ENCODE measurements at regions not wholly inside any gene's neighbourhood (a gene's known extent, or its start where the extent isn't known, plus 50 kb on each side); places are given as distances from the start of the nearest gene placed in this dataset.

- Histone ChIP-seq H3K36me3 (ENCODE audit: control insufficient read depth, insufficient read depth, low read length) (no peaks in the 10 kb centered on the region), H3K27me3 (replicated peaks; ENCODE audit: control insufficient read depth, insufficient read depth, low read length) (no peaks in the 10 kb centered on the region), H3K4me3 (replicated peaks; ENCODE audit: low read depth, low read length) (no peak overlapping the region)
- TF ChIP-seq, protein P1, sequence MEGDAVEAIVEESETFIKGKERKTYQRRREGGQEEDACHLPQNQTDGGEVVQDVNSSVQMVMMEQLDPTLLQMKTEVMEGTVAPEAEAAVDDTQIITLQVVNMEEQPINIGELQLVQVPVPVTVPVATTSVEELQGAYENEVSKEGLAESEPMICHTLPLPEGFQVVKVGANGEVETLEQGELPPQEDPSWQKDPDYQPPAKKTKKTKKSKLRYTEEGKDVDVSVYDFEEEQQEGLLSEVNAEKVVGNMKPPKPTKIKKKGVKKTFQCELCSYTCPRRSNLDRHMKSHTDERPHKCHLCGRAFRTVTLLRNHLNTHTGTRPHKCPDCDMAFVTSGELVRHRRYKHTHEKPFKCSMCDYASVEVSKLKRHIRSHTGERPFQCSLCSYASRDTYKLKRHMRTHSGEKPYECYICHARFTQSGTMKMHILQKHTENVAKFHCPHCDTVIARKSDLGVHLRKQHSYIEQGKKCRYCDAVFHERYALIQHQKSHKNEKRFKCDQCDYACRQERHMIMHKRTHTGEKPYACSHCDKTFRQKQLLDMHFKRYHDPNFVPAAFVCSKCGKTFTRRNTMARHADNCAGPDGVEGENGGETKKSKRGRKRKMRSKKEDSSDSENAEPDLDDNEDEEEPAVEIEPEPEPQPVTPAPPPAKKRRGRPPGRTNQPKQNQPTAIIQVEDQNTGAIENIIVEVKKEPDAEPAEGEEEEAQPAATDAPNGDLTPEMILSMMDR (IDR thresholded peaks at IDR 0.05; ENCODE audit: insufficient read depth, low read length, poor library complexity, severe bottlenecking) = no peak
- DNase-seq (ENCODE audit: extremely low read depth, insufficient read length) = no peak
Measured at GRCh38 chr14:101252443-101253214, 308.7 kb upstream of the DIO3 start.

DNA sequence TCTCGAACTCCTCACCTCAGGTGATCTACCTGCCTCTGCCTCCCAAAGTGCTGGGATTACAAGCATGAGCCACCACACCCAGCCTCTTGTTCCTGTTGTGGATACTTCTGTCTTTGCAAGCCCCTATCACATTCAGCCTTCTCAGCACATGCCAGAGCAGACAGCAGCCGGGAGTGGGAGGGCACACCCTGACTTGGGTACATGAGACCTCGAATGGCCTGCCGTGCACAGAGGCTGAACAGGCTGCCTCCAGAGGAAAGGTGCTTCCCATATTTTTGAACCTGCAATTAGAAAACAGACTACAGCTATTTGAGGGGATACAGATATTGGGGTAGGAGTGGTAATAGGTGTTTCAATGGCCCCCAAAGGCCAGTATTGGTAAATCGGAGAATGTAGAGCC, 307.3 kb upstream of the DIO3 start:
- no peak overlapping the region for H3K4me3 ChIP-seq (replicated peaks; ENCODE audit: low read depth, low read length)
- TF ChIP-seq, protein P1 (IDR thresholded peaks at IDR 0.05; ENCODE audit: insufficient read depth, low read length, poor library complexity, severe bottlenecking) = no peak
- H3K27me3 ChIP-seq (replicated peaks; ENCODE audit: control insufficient read depth, insufficient read depth, low read length) = no peaks in the 10 kb centered on the region
- H3K36me3 ChIP-seq (ENCODE audit: control insufficient read depth, insufficient read depth, low read length) = no peaks in the 10 kb centered on the region
- no peak for DNase-seq (ENCODE audit: extremely low read depth, insufficient read length)

DNA sequence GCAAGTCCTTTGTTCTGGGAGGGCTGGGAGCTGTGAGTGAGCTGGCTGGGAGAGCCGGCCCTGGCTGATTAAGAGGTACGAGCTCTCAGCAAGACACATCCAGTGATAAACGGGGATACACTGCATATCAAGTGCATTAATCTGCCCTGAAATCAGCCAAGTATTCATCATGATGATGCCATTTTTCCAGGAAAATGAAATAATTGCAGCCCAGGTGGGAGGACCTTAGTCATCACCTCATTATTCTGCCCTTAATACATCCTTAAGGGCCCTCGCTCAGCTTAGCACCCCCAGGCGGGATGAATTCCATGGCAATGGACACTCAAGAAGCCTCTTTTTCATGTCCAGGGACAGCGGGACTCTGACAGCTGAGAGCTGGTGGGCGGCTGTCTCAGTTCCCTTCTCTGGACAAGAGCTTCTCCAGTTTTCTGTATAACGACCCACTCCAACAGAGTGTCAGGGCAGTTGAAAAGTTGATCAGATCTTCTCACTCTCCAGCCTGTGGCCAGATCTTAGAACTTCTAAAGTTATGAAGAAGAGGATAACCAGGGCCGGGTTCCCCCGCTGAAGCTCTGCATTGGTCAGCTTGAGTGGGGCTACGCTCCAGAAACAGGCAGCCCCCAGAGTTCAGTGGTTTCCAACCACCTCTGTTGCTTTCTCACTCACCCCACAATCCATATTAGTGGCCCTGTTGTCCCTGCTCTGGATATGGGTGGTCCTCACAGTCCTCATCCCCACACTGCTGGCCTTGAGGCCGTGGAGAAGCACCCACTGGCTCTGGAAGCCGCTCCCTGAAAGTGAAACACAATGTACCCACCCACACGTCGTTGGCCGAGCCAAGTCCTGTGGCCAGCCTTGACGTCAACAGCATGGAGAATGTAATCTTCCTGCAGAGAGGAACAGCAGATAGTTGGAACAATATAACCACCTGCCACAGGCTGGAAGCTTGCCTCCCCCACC, 306.2 kb upstream of the DIO3 start:
- Histone ChIP-seq H3K27me3 (replicated peaks; ENCODE audit: control insufficient read depth, insufficient read depth, low read length) (no peaks in the 10 kb centered on the region), H3K36me3 (ENCODE audit: control insufficient read depth, insufficient read depth, low read length) (no peaks in the 10 kb centered on the region), H3K4me3 (replicated peaks; ENCODE audit: low read depth, low read length) (no peak overlapping the region)
- TF ChIP-seq, protein P1 (IDR thresholded peaks at IDR 0.05; ENCODE audit: insufficient read depth, low read length, poor library complexity, severe bottlenecking) = no peak
- DNase-seq (ENCODE audit: extremely low read depth, insufficient read length) = no peak

DNA sequence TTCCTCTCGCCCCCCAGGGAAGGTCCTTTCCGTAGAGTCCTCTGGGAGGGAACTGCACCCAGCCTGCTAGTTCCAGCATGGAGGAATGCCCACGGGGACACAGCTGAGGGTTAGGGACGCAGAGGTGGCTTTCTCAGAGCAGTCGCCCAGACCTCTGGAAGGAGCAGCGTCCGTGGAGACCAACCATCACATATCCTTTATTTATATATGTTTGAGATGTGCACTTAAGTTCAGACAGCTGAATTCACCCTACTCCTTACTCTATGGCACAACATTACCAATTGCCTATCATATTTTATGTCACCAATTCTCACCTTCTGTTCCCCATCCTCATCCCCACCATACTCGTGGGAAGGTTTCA, 305.6 kb upstream of the DIO3 start:
- Histone ChIP-seq H3K27me3 (replicated peaks; ENCODE audit: control insufficient read depth, insufficient read depth, low read length) (no peaks in the 10 kb centered on the region), H3K36me3 (ENCODE audit: control insufficient read depth, insufficient read depth, low read length) (no peaks in the 10 kb centered on the region), H3K4me3 (replicated peaks; ENCODE audit: low read depth, low read length) (no peak overlapping the region)
- no peak for DNase-seq (ENCODE audit: extremely low read depth, insufficient read length)
- TF ChIP-seq, protein P1 (IDR thresholded peaks at IDR 0.05; ENCODE audit: insufficient read depth, low read length, poor library complexity, severe bottlenecking) = no peak

- DNase-seq (ENCODE audit: extremely low read depth, insufficient read length) = no peak
- no peaks in the 10 kb centered on the region for H3K27me3 ChIP-seq (replicated peaks; ENCODE audit: control insufficient read depth, insufficient read depth, low read length)
- no peak overlapping the region for H3K4me3 ChIP-seq (replicated peaks; ENCODE audit: low read depth, low read length)
- TF ChIP-seq, protein P1 (IDR thresholded peaks at IDR 0.05; ENCODE audit: insufficient read depth, low read length, poor library complexity, severe bottlenecking) = no peak
- no peaks in the 10 kb centered on the region for H3K36me3 ChIP-seq (ENCODE audit: control insufficient read depth, insufficient read depth, low read length)
Measured at GRCh38 chr14:101256266-101256665, 305.0 kb upstream of the DIO3 start.
